22Rv1 (cell line): ENCODE measurements at regions not wholly inside any gene's neighbourhood (a gene's known extent, or its start where the extent isn't known, plus 50 kb on each side); places are given as distances from the start of the nearest gene placed in this dataset.

Source experiments
- H3K27ac ChIP-seq: fragments of 450-650 bp; 2 replicates; pipeline ENCODE4 v1.5.1; 2017
- CTCF ChIP-seq: fragments of 450-650 bp; IDR thresholded peaks from 2 replicates; pipeline ENCODE4 v1.5.1; 2017; ENCODE audit warnings: mild to moderate bottlenecking
- ZFX ChIP-seq: fragments of 450-650 bp; IDR thresholded peaks from 2 replicates; pipeline ENCODE4 v1.6.1; 2017; ENCODE audit warnings: antibody characterized with exemption, borderline replicate concordance

GRCh38 chr10:59585046-59585700, 124.5 kb downstream of the SLC16A9 start:
- no peak overlapping the region for H3K27ac ChIP-seq
- TF ChIP-seq CTCF (no peak), ZFX (no peak)

- TF ChIP-seq ZFX (no peak), CTCF (no peak)
These were observed 126.9 kb downstream of the SLC16A9 start for GRCh38 chr10:59582780-59583179.

GRCh38 chr10:59582058-59582457, 127.6 kb downstream of the SLC16A9 start:
- no peak overlapping the region for H3K27ac ChIP-seq
- no peak for TF ChIP-seq ZFX

More at GRCh38 chr10:59582780-59583179, 126.9 kb downstream of the SLC16A9 start:
- no peak overlapping the region for H3K27ac ChIP-seq

GRCh38 chr10:59580026-59580863, 129.4 kb downstream of the SLC16A9 start:
- TF ChIP-seq CTCF = peak; percentile 77
- no peak for TF ChIP-seq ZFX

GRCh38 chr10:59578741-59579140, 130.9 kb downstream of the SLC16A9 start:
- TF ChIP-seq ZFX (no peak), CTCF (no peak)
- no peak overlapping the region for H3K27ac ChIP-seq

More at GRCh38 chr10:59580026-59580863, 129.4 kb downstream of the SLC16A9 start:
- H3K27ac ChIP-seq = no peak overlapping the region

GRCh38 chr10:59577984-59578383, 131.7 kb downstream of the SLC16A9 start:
- H3K27ac ChIP-seq = no peak overlapping the region
- TF ChIP-seq CTCF = no peak

- no peak overlapping the region for H3K27ac ChIP-seq
- TF ChIP-seq ZFX = no peak
- no peak for TF ChIP-seq CTCF
These were observed 134.4 kb downstream of the SLC16A9 start for GRCh38 chr10:59575269-59575668.
